ENCODE measurements at regions not wholly inside any gene's neighbourhood (a gene's known extent, or its start where the extent isn't known, plus 50 kb on each side); places are given as distances from the start of the nearest gene placed in this dataset.

DNA sequence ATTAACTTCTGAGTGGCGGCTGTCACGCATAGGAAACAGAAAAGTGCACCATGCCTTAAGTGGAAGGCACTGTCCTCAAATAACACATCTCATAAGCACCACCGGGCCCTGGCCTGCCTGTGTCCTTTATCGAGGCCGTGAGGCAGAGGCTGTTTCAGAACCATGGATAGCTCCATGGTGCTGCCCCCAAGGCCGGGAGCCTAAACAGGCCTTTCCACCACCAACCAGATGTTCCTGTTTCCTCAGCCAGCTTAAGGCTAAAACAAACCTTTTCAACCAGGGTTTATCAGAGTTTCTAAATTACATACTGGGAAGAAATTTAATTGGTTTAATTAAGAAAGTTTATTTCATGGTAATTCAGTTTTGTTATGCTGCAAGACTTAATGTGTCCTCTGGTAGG is 114.4 kb downstream of the DMRTA2 start:
- H3K4me1 ChIP-seq (ENCODE audit: control insufficient read depth in 3 of 3, insufficient read depth in 3 of 3, low read length in 3 of 3): no peaks in the 10 kb centered on the region
- no peak overlapping the region for H3K9ac ChIP-seq (ENCODE audit: low read depth in 1 of 3, low read length in 3 of 3)
- no peak overlapping the region for H3K27ac ChIP-seq (ENCODE audit: low read depth, low read length)
- H3K27me3 ChIP-seq (ENCODE audit: control insufficient read depth in 3 of 3, insufficient read depth in 3 of 3, low read length in 3 of 3): peaks cover 0 to 3% (median 0%) of the 10 kb centered on the region in 3 donors
- no peaks in the 10 kb centered on the region for H3K9me3 ChIP-seq (ENCODE audit: control insufficient read depth in 3 of 3, low read length in 3 of 3)
- H3K4me3 ChIP-seq (ENCODE audit: low read length in 3 of 3): no peak overlapping the region
- no peaks in the 10 kb centered on the region for H3K36me3 ChIP-seq (ENCODE audit: control insufficient read depth in 3 of 3, insufficient read depth in 3 of 3, low read length in 3 of 3)

- no peak overlapping the region for H3K4me3 ChIP-seq (ENCODE audit: low read length in 3 of 3)
- H3K27ac ChIP-seq (ENCODE audit: low read depth, low read length): no peak overlapping the region
- H3K36me3 ChIP-seq (ENCODE audit: control insufficient read depth in 3 of 3, insufficient read depth in 3 of 3, low read length in 3 of 3): no peaks in the 10 kb centered on the region
- H3K9me3 ChIP-seq (ENCODE audit: control insufficient read depth in 3 of 3, low read length in 3 of 3): no peaks in the 10 kb centered on the region
- no peak overlapping the region for H3K9ac ChIP-seq (ENCODE audit: low read depth in 1 of 3, low read length in 3 of 3)
- H3K27me3 ChIP-seq (ENCODE audit: control insufficient read depth in 3 of 3, insufficient read depth in 3 of 3, low read length in 3 of 3): peaks cover 0 to 3% (median 0%) of the 10 kb centered on the region in 3 donors
- H3K4me1 ChIP-seq (ENCODE audit: control insufficient read depth in 3 of 3, insufficient read depth in 3 of 3, low read length in 3 of 3): no peaks in the 10 kb centered on the region
Measured at GRCh38 chr1:50305808-50306207, 117.4 kb downstream of the DMRTA2 start.

- Histone ChIP-seq H3K27ac (ENCODE audit: low read depth, low read length) (no peak overlapping the region), H3K9ac (ENCODE audit: low read depth in 1 of 3, low read length in 3 of 3) (no peak overlapping the region), H3K27me3 (ENCODE audit: control insufficient read depth in 3 of 3, insufficient read depth in 3 of 3, low read length in 3 of 3) (no peaks in the 10 kb centered on the region), H3K4me1 (ENCODE audit: control insufficient read depth in 3 of 3, insufficient read depth in 3 of 3, low read length in 3 of 3) (no peaks in the 10 kb centered on the region), H3K9me3 (ENCODE audit: control insufficient read depth in 3 of 3, low read length in 3 of 3) (no peaks in the 10 kb centered on the region), H3K4me3 (ENCODE audit: low read length in 3 of 3) (no peak overlapping the region), H3K36me3 (ENCODE audit: control insufficient read depth in 3 of 3, insufficient read depth in 3 of 3, low read length in 3 of 3) (no peaks in the 10 kb centered on the region)
Measured at GRCh38 chr1:50300297-50300696, 122.9 kb downstream of the DMRTA2 start.

- no peak overlapping the region for H3K4me3 ChIP-seq (ENCODE audit: low read length in 3 of 3)
- H3K27me3 ChIP-seq (ENCODE audit: control insufficient read depth in 3 of 3, insufficient read depth in 3 of 3, low read length in 3 of 3): no peaks in the 10 kb centered on the region
- no peaks in the 10 kb centered on the region for H3K4me1 ChIP-seq (ENCODE audit: control insufficient read depth in 3 of 3, insufficient read depth in 3 of 3, low read length in 3 of 3)
- no peaks in the 10 kb centered on the region for H3K9me3 ChIP-seq (ENCODE audit: control insufficient read depth in 3 of 3, low read length in 3 of 3)
- no peak overlapping the region for H3K9ac ChIP-seq (ENCODE audit: low read depth in 1 of 3, low read length in 3 of 3)
- no peaks in the 10 kb centered on the region for H3K36me3 ChIP-seq (ENCODE audit: control insufficient read depth in 3 of 3, insufficient read depth in 3 of 3, low read length in 3 of 3)
- no peak overlapping the region for H3K27ac ChIP-seq (ENCODE audit: low read depth, low read length)
Measured at GRCh38 chr1:50295566-50295965, 127.7 kb downstream of the DMRTA2 start.

- H3K36me3 ChIP-seq (ENCODE audit: control insufficient read depth in 3 of 3, insufficient read depth in 3 of 3, low read length in 3 of 3): no peaks in the 10 kb centered on the region
- H3K27me3 ChIP-seq (ENCODE audit: control insufficient read depth in 3 of 3, insufficient read depth in 3 of 3, low read length in 3 of 3): peaks cover 3 to 4% (median 4%) of the 10 kb centered on the region in 3 donors
- no peak overlapping the region for H3K27ac ChIP-seq (ENCODE audit: low read depth, low read length)
- no peaks in the 10 kb centered on the region for H3K4me1 ChIP-seq (ENCODE audit: control insufficient read depth in 3 of 3, insufficient read depth in 3 of 3, low read length in 3 of 3)
- H3K9ac ChIP-seq (ENCODE audit: low read depth in 1 of 3, low read length in 3 of 3): no peak overlapping the region
- no peak overlapping the region for H3K4me3 ChIP-seq (ENCODE audit: low read length in 3 of 3)
- no peaks in the 10 kb centered on the region for H3K9me3 ChIP-seq (ENCODE audit: control insufficient read depth in 3 of 3, low read length in 3 of 3)
Measured at GRCh38 chr1:50292276-50292675, 131.0 kb downstream of the DMRTA2 start.

GRCh38 chr1:50289495-50289894 is 133.7 kb downstream of the DMRTA2 start:
- H3K9me3 ChIP-seq (ENCODE audit: control insufficient read depth in 3 of 3, low read length in 3 of 3): no peaks in the 10 kb centered on the region
- H3K9ac ChIP-seq (ENCODE audit: low read depth in 1 of 3, low read length in 3 of 3): no peak overlapping the region
- H3K27me3 ChIP-seq (ENCODE audit: control insufficient read depth in 3 of 3, insufficient read depth in 3 of 3, low read length in 3 of 3): peaks cover 3 to 4% (median 4%) of the 10 kb centered on the region in 3 donors
- no peak overlapping the region for H3K4me3 ChIP-seq (ENCODE audit: low read length in 3 of 3)
- H3K36me3 ChIP-seq (ENCODE audit: control insufficient read depth in 3 of 3, insufficient read depth in 3 of 3, low read length in 3 of 3): no peaks in the 10 kb centered on the region
- H3K27ac ChIP-seq (ENCODE audit: low read depth, low read length): no peak overlapping the region
- no peaks in the 10 kb centered on the region for H3K4me1 ChIP-seq (ENCODE audit: control insufficient read depth in 3 of 3, insufficient read depth in 3 of 3, low read length in 3 of 3)

GRCh38 chr1:50285994-50286393 is 137.2 kb downstream of the DMRTA2 start:
- Histone ChIP-seq H3K27ac (ENCODE audit: low read depth, low read length) (no peak overlapping the region), H3K36me3 (ENCODE audit: control insufficient read depth in 3 of 3, insufficient read depth in 3 of 3, low read length in 3 of 3) (no peaks in the 10 kb centered on the region), H3K4me1 (ENCODE audit: control insufficient read depth in 3 of 3, insufficient read depth in 3 of 3, low read length in 3 of 3) (no peaks in the 10 kb centered on the region), H3K27me3 (ENCODE audit: control insufficient read depth in 3 of 3, insufficient read depth in 3 of 3, low read length in 3 of 3) (peaks cover 3 to 8% (median 6%) of the 10 kb centered on the region in 3 donors), H3K9ac (ENCODE audit: low read depth in 1 of 3, low read length in 3 of 3) (no peak overlapping the region), H3K9me3 (ENCODE audit: control insufficient read depth in 3 of 3, low read length in 3 of 3) (no peaks in the 10 kb centered on the region), H3K4me3 (ENCODE audit: low read length in 3 of 3) (no peak overlapping the region)

GRCh38 chr1:50279622-50280330 is 143.5 kb downstream of the DMRTA2 start:
- Histone ChIP-seq H3K27ac (ENCODE audit: low read depth, low read length) (no peak overlapping the region), H3K4me1 (ENCODE audit: control insufficient read depth in 3 of 3, insufficient read depth in 3 of 3, low read length in 3 of 3) (no peaks in the 10 kb centered on the region), H3K9me3 (ENCODE audit: control insufficient read depth in 3 of 3, low read length in 3 of 3) (no peaks in the 10 kb centered on the region), H3K27me3 (ENCODE audit: control insufficient read depth in 3 of 3, insufficient read depth in 3 of 3, low read length in 3 of 3) (peaks cover 16 to 21% (median 21%) of the 10 kb centered on the region in 3 donors), H3K9ac (ENCODE audit: low read depth in 1 of 3, low read length in 3 of 3) (no peak overlapping the region), H3K4me3 (ENCODE audit: low read length in 3 of 3) (no peak overlapping the region), H3K36me3 (ENCODE audit: control insufficient read depth in 3 of 3, insufficient read depth in 3 of 3, low read length in 3 of 3) (no peaks in the 10 kb centered on the region)

GRCh38 chr1:50278961-50279360 is 144.3 kb downstream of the DMRTA2 start:
- no peak overlapping the region for H3K4me3 ChIP-seq (ENCODE audit: low read length in 3 of 3)
- H3K27me3 ChIP-seq (ENCODE audit: control insufficient read depth in 3 of 3, insufficient read depth in 3 of 3, low read length in 3 of 3): peaks cover 14 to 21% (median 16%) of the 10 kb centered on the region in 3 donors
- H3K36me3 ChIP-seq (ENCODE audit: control insufficient read depth in 3 of 3, insufficient read depth in 3 of 3, low read length in 3 of 3): no peaks in the 10 kb centered on the region
- H3K9ac ChIP-seq (ENCODE audit: low read depth in 1 of 3, low read length in 3 of 3): no peak overlapping the region
- no peaks in the 10 kb centered on the region for H3K9me3 ChIP-seq (ENCODE audit: control insufficient read depth in 3 of 3, low read length in 3 of 3)
- H3K27ac ChIP-seq (ENCODE audit: low read depth, low read length): no peak overlapping the region
- H3K4me1 ChIP-seq (ENCODE audit: control insufficient read depth in 3 of 3, insufficient read depth in 3 of 3, low read length in 3 of 3): no peaks in the 10 kb centered on the region

GRCh38 chr1:50278410-50278809 is 144.8 kb downstream of the DMRTA2 start:
- Histone ChIP-seq H3K36me3 (ENCODE audit: control insufficient read depth in 3 of 3, insufficient read depth in 3 of 3, low read length in 3 of 3) (no peaks in the 10 kb centered on the region), H3K27ac (ENCODE audit: low read depth, low read length) (no peak overlapping the region), H3K27me3 (ENCODE audit: control insufficient read depth in 3 of 3, insufficient read depth in 3 of 3, low read length in 3 of 3) (peaks cover 14 to 21% (median 16%) of the 10 kb centered on the region in 3 donors), H3K9me3 (ENCODE audit: control insufficient read depth in 3 of 3, low read length in 3 of 3) (no peaks in the 10 kb centered on the region), H3K4me1 (ENCODE audit: control insufficient read depth in 3 of 3, insufficient read depth in 3 of 3, low read length in 3 of 3) (no peaks in the 10 kb centered on the region), H3K4me3 (ENCODE audit: low read length in 3 of 3) (no peak overlapping the region), H3K9ac (ENCODE audit: low read depth in 1 of 3, low read length in 3 of 3) (no peak overlapping the region)

Data from skeletal muscle tissue (tissue), 3 donors.